HFF-Myc (cell line): ENCODE measurements at regions not wholly inside any gene's neighbourhood (a gene's known extent, or its start where the extent isn't known, plus 50 kb on each side); places are given as distances from the start of the nearest gene placed in this dataset.

Experiments
- DNase-seq: peaks from one replicate; pipeline ENCODE4 v3.0.0-alpha.2; 2011; ENCODE audit warnings: low read depth; ENCODE audit errors: extremely low read depth
- H3K4me3 ChIP-seq: replicated peaks from 2 replicates; pipeline ENCODE4 v1.5.1; 2011; ENCODE audit warnings: low read depth, mild to moderate bottlenecking, control low read depth, low read length
- TF ChIP-seq, protein P1 (sequence below): IDR thresholded peaks from 2 replicates; pipeline ENCODE4 v1.5.1; 2012; ENCODE audit warnings: mild to moderate bottlenecking, low read depth, low read length, control low read depth; ENCODE audit errors: missing control alignments

DNA sequence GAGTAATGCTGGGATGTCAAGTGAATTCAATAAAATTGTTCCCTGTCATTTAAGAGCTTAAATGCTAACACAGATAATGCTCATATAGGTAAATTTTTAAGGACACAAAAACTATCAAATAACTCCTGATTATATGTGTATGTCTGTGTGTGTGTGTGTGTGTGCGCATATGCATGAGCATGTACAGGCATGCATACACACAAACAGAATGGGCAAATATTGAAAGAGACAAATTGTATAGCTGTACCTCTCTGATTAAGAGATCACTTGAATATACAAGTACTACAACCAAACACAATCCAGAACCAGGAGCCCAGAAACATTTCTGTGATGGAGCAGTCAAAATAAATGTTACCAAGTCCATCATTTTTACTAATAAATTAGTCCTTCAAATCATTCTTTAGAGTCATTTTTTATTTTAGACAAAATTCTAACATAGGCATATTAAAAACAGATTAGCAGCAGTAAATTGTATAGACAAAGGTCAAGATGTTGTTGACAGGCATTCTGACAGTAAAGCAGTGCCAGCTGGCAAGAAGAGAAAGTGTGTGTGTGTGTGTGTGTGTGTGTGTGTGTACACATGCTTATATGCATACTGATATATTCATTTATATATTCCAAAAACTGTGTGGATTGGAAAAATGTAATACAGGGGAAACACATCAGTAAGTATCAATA is 145.3 kb downstream of the CD47 start:
- TF ChIP-seq, protein P1, sequence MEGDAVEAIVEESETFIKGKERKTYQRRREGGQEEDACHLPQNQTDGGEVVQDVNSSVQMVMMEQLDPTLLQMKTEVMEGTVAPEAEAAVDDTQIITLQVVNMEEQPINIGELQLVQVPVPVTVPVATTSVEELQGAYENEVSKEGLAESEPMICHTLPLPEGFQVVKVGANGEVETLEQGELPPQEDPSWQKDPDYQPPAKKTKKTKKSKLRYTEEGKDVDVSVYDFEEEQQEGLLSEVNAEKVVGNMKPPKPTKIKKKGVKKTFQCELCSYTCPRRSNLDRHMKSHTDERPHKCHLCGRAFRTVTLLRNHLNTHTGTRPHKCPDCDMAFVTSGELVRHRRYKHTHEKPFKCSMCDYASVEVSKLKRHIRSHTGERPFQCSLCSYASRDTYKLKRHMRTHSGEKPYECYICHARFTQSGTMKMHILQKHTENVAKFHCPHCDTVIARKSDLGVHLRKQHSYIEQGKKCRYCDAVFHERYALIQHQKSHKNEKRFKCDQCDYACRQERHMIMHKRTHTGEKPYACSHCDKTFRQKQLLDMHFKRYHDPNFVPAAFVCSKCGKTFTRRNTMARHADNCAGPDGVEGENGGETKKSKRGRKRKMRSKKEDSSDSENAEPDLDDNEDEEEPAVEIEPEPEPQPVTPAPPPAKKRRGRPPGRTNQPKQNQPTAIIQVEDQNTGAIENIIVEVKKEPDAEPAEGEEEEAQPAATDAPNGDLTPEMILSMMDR: no peak
- H3K4me3 ChIP-seq: no peak overlapping the region
- no peak for DNase-seq

DNA sequence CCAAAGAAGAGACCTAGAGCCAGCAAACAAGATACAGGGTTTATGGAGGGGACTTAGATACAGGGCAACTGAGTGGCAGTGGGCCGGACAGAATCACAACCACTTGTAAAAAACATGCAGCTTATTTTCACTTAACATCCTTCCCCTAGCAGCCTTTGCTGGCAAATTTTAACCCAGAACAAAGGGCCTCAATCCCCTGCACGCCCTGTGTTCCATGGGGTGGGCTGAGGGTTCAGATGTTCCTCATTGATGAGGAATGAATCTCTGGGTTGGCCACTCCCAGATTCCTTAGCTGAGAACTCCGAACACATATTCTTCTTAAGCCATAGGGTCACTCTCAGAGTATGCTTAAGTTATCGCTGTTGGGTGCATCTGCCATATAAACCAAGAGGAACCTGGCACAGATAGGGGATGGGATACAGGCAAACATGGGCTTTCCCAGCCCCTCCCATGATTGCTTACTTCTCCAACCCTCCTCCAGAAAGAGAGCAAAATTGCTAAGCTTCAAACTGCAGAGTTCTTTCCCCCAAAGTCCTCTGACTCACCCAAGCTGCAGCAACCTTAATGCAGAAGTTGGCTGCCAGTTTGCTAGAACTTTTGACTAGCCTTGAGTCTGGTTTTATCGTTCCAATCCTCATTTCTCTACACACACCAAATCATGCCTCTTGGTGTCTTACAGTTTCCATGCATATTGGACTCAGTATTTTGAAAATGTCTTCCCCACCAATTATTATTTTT is 146.9 kb downstream of the CD47 start:
- no peak overlapping the region for H3K4me3 ChIP-seq
- no peak for DNase-seq
- TF ChIP-seq, protein P1: no peak

DNA sequence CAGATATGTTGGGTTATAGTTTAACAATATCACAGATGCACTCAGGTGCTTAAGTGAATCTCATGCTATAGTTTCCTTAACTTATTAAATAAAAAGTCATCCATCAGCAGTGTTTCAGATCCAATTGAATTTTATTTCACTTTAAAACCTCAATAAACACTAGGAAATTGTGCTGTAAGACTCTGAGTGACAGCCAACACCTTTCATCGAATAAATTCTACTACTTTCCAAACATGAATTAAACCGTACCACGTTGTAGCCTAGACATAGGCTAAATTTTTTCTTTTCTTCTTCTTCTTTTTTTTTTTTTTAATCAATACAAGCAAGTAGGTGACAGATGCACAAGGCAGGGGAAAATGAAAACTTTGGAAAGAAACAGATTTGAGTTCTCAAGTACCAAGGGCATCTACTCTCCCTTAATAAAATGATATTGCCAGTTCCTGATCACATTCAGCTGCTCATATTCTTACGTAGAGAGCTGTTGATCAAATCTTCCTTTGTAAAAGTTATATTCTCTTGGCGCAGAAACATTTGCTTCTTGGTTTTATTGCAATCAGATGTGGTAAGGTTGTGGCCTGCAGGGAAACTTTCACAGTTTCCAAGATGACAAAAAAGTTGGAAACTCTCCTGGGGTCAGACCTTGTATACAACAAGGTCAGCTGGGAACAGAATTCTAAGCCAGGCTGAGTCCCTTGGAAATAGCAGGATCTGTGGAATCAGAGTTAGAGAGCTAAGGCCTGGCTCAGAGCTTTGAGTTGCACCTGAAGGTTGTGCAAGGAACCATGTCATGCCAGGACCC is 147.7 kb downstream of the CD47 start:
- DNase-seq: no peak
- no peak overlapping the region for H3K4me3 ChIP-seq
- TF ChIP-seq, protein P1: no peak

DNA sequence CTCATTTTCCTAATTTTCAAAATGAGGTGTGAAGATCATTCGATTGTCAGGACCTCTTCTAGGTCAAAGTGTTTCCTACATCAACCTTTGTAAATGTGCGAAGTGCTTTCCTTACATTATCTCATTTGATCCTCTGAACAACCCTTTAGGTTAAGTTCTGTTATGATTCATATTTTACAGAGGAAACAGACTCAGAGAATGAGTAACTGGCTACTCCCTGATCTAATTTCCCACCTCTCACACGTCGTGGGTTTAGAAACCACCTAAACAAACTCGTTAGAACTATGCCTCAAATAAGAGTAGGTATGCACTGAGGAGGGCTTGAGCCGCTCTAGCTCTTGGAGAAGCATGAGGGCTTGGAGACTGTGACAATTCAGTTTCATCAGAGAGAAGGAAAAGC is 148.6 kb downstream of the CD47 start:
- DNase-seq: no peak
- H3K4me3 ChIP-seq: no peak overlapping the region
- TF ChIP-seq, protein P1: no peak

DNA sequence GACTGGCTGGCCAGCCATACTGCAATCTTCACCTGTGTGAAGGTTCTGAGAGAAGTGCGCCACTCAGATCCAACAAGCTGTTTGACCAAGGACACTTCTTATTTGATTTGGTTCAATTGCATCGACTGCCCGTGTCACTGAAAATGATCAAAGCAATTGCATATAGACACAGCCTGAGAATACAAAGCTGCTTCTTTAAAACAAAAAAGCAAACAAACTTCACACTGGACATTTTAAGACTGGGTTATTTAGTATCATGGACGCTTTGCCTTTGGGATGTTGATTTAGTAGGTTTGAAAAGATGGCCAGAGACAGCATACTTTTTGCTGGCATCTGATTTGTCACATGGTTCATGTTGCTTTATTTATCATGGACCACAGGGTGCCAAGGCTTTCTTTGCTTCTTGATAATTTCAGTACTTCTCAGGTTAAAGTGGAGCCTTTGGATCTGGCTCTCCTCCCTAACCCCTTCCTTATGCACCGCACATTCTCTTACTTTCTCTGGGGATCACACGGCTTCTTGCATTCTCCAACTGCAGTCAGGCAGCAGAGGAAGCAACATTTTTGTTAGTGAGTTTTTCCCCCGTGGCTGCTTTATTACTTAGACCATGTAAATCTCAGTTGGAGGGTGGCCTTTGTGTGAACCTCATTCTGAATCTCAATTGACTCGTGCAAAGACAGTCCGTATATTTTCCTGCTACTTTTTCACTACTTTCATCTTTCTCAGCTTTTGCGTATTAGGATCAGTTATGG is 151.0 kb downstream of the CD47 start:
- DNase-seq: no peak
- H3K4me3 ChIP-seq: no peak overlapping the region
- TF ChIP-seq, protein P1: no peak

DNA sequence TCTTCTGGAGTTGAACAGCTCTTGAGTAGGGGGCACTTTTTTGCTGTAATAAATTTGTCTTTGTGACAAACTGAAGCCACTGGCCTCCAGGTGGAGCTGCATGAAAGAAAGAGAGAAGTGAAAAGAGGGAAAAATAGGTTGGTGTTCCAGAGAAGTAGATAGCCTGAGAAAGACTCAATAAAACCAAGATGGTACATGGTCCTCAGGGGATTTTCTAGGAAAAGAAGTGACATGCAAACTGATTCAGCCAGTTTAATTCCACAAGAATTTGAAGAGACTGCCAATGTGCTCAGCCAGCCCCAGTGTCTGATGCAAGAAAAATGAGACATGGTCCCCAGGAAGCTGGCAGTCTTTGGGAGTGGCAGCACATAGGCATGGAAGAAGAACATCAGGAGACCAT is 152.7 kb downstream of the CD47 start:
- H3K4me3 ChIP-seq: no peak overlapping the region
- no peak for DNase-seq
- TF ChIP-seq, protein P1: peak; percentile 50
